ENCODE measurements at regions not wholly inside any gene's neighbourhood (a gene's known extent, or its start where the extent isn't known, plus 50 kb on each side); places are given as distances from the start of the nearest gene placed in this dataset.

DNA sequence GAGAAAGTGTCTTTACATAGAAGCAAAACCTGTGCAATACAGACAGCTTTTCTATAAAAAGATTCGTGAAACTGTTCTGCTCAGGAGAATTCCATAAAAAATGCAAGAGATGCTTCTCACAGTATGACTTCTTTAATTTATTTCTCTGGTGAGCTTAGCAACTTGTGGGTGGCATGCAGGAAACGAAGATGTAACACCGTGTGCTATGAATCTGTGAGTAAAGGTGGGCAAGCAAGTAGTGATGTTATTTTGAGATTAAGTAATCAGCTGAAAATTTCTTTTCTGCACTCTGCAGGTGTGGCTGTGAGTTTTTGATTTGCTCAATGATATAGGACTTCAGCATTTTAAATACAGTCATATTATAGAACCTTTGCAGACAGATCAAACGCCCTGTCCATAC is 656.8 kb upstream of the NCAM2 start:
- Histone ChIP-seq H3K9ac (ENCODE audit: low read depth, low read length) (no peak overlapping the region), H3K9me3 (ENCODE audit: insufficient read depth, low read depth, low read length) (no peaks in the 10 kb centered on the region), H3K36me3 (ENCODE audit: insufficient read depth, low read length) (no peaks in the 10 kb centered on the region), H3K27me3 (ENCODE audit: insufficient read depth, low read length) (no peaks in the 10 kb centered on the region), H3K27ac (ENCODE audit: low read depth, low read length) (no peak overlapping the region), H3K4me3 (ENCODE audit: low read length) (no peak overlapping the region), H3K4me1 (ENCODE audit: insufficient read depth, low read length) (peaks cover 10% of the 10 kb centered on the region)
- WGBS, result 89% methylated on average over 3 of the region's 4 CpGs

GRCh38 chr21:20343186-20343585 is 655.0 kb upstream of the NCAM2 start:
- WGBS, result 90% methylated on average over 4 of the region's 5 CpGs
- H3K4me1 ChIP-seq (ENCODE audit: insufficient read depth, low read length), result peaks cover 10% of the 10 kb centered on the region
- H3K27me3 ChIP-seq (ENCODE audit: insufficient read depth, low read length), result no peaks in the 10 kb centered on the region
- no peak overlapping the region for H3K9ac ChIP-seq (ENCODE audit: low read depth, low read length)
- H3K9me3 ChIP-seq (ENCODE audit: insufficient read depth, low read depth, low read length), result no peaks in the 10 kb centered on the region
- H3K27ac ChIP-seq (ENCODE audit: low read depth, low read length), result no peak overlapping the region
- no peaks in the 10 kb centered on the region for H3K36me3 ChIP-seq (ENCODE audit: insufficient read depth, low read length)
- no peak overlapping the region for H3K4me3 ChIP-seq (ENCODE audit: low read length)

DNA sequence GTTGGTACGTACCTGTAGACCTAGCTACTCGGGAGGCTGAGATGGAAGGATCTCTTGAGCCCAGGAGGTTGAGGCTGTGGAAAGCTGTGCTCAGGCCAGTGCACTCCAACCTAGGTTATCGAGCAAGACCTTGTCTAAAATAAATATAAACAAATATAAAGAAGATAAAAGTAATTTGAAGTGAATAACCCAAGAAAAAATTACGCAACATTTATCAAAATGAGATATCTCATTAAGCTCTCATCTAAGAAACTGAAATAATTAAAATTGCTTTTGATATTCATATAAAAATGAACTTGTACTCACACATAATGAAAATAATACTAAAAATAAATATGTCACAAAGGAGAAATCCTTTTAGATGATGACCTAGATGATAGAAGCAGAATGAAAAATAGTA is 647.1 kb upstream of the NCAM2 start:
- no peaks in the 10 kb centered on the region for H3K9me3 ChIP-seq (ENCODE audit: insufficient read depth, low read depth, low read length)
- peaks cover 16% of the 10 kb centered on the region; the same call in 1 of the 2 replicates for H3K4me1 ChIP-seq (ENCODE audit: insufficient read depth, low read length)
- H3K36me3 ChIP-seq (ENCODE audit: insufficient read depth, low read length), result no peaks in the 10 kb centered on the region
- WGBS, result 61% methylated on average over 2 of the region's 4 CpGs
- H3K27ac ChIP-seq (ENCODE audit: low read depth, low read length), result no peak overlapping the region
- H3K27me3 ChIP-seq (ENCODE audit: insufficient read depth, low read length), result no peaks in the 10 kb centered on the region
- no peak overlapping the region for H3K9ac ChIP-seq (ENCODE audit: low read depth, low read length)
- no peak overlapping the region for H3K4me3 ChIP-seq (ENCODE audit: low read length)

GRCh38 chr21:20353351-20353750 is 644.9 kb upstream of the NCAM2 start:
- H3K36me3 ChIP-seq (ENCODE audit: insufficient read depth, low read length), result no peaks in the 10 kb centered on the region
- H3K27me3 ChIP-seq (ENCODE audit: insufficient read depth, low read length), result no peaks in the 10 kb centered on the region
- H3K9me3 ChIP-seq (ENCODE audit: insufficient read depth, low read depth, low read length), result no peaks in the 10 kb centered on the region
- H3K9ac ChIP-seq (ENCODE audit: low read depth, low read length), result no peak overlapping the region
- no peak overlapping the region for H3K27ac ChIP-seq (ENCODE audit: low read depth, low read length)
- no peak overlapping the region for H3K4me3 ChIP-seq (ENCODE audit: low read length)
- peaks cover 16% of the 10 kb centered on the region; the same call in 1 of the 2 replicates for H3K4me1 ChIP-seq (ENCODE audit: insufficient read depth, low read length)
- 93% methylated on average over 1 of the region's 2 CpGs for WGBS

GRCh38 chr21:20373031-20373430 is 625.2 kb upstream of the NCAM2 start:
- no peaks in the 10 kb centered on the region for H3K27me3 ChIP-seq (ENCODE audit: insufficient read depth, low read length)
- no peaks in the 10 kb centered on the region for H3K36me3 ChIP-seq (ENCODE audit: insufficient read depth, low read length)
- H3K9me3 ChIP-seq (ENCODE audit: insufficient read depth, low read depth, low read length), result no peaks in the 10 kb centered on the region
- no peak overlapping the region for H3K9ac ChIP-seq (ENCODE audit: low read depth, low read length)
- no peak overlapping the region for H3K4me3 ChIP-seq (ENCODE audit: low read length)
- no peak overlapping the region for H3K27ac ChIP-seq (ENCODE audit: low read depth, low read length)
- WGBS, result 100% methylated on average over 3 of the region's 4 CpGs
- H3K4me1 ChIP-seq (ENCODE audit: insufficient read depth, low read length), result no peaks in the 10 kb centered on the region

DNA sequence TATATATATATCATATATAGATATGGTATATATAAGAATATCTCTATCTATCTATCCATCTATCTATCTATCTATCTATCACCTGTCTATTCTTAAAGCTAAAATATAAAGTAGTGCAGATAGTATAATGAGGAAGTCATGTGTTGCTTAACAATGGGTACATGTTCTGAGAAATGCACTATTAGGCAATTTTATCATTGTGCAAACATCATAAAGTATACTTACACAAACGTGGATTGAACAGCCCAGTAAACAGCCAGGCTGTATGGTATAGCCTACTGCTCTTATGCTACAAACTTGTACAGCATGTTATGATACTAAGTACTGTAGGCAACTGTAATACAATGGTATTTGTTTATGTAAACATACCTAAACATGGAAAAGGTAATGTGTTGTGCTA is 621.0 kb upstream of the NCAM2 start:
- Histone ChIP-seq H3K9ac (ENCODE audit: low read depth, low read length) (no peak overlapping the region), H3K36me3 (ENCODE audit: insufficient read depth, low read length) (no peaks in the 10 kb centered on the region), H3K4me1 (ENCODE audit: insufficient read depth, low read length) (no peaks in the 10 kb centered on the region), H3K27me3 (ENCODE audit: insufficient read depth, low read length) (no peaks in the 10 kb centered on the region), H3K4me3 (ENCODE audit: low read length) (no peak overlapping the region), H3K27ac (ENCODE audit: low read depth, low read length) (no peak overlapping the region), H3K9me3 (ENCODE audit: insufficient read depth, low read depth, low read length) (no peaks in the 10 kb centered on the region)
- WGBS, result 89% methylated on average over 1 of the region's 1 CpG

DNA sequence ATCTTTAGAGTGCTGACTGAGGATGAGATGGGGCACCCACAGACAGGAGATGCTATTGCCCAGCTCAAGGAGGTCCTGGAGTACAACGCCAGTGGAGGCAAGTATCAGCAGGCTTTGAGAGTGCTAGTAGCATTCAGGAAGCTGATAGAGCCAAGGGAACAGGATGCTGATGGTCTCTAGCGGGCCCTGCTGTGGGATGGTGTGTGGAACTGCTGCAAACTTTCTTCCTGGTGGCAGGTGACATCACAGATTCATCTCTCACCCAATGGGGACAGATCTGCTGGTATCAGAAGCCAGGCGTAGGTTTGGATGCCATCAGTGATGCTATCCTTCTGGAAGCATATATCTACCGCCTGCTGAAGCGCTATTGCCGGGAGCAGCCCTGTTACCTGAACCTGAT is 609.8 kb upstream of the NCAM2 start:
- H3K27ac ChIP-seq (ENCODE audit: low read depth, low read length), result no peak overlapping the region
- H3K36me3 ChIP-seq (ENCODE audit: insufficient read depth, low read length), result no peaks in the 10 kb centered on the region
- H3K9me3 ChIP-seq (ENCODE audit: insufficient read depth, low read depth, low read length), result 0 out of 2 replicates have a peak, but pooled peaks cover 4% of the 10 kb centered on the region
- no peak overlapping the region for H3K9ac ChIP-seq (ENCODE audit: low read depth, low read length)
- H3K27me3 ChIP-seq (ENCODE audit: insufficient read depth, low read length), result no peaks in the 10 kb centered on the region
- no peaks in the 10 kb centered on the region for H3K4me1 ChIP-seq (ENCODE audit: insufficient read depth, low read length)
- no peak overlapping the region for H3K4me3 ChIP-seq (ENCODE audit: low read length)
- WGBS, result 97% methylated on average over 6 of the region's 6 CpGs

DNA sequence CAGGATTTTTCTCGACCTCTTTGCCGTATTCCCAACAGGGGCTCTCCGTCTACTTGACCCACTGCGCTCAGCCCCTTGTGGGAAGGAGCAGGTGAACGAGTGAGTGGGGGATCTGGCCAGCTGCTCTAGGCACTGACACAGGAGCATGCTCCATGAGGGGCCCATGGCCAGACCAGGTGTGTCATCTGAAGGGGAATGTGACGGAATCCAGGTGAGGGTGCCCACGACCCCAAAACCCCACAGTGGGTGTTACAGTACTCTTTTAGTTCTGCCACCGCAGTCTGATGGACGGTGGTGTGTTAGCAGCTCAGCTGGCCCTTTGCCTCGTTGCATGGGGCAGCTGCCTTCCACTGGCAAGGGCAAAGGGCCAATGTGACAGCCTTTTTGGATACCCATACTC is 601.4 kb upstream of the NCAM2 start:
- Histone ChIP-seq H3K27ac (ENCODE audit: low read depth, low read length) (no peak overlapping the region), H3K36me3 (ENCODE audit: insufficient read depth, low read length) (no peaks in the 10 kb centered on the region), H3K27me3 (ENCODE audit: insufficient read depth, low read length) (no peaks in the 10 kb centered on the region), H3K9me3 (ENCODE audit: insufficient read depth, low read depth, low read length) (peaks cover 5% of the 10 kb centered on the region; the same call in 1 of the 2 replicates), H3K9ac (ENCODE audit: low read depth, low read length) (no peak overlapping the region), H3K4me1 (ENCODE audit: insufficient read depth, low read length) (no peaks in the 10 kb centered on the region), H3K4me3 (ENCODE audit: low read length) (no peak overlapping the region)
- 94% methylated on average over 10 of the region's 10 CpGs for WGBS

DNA sequence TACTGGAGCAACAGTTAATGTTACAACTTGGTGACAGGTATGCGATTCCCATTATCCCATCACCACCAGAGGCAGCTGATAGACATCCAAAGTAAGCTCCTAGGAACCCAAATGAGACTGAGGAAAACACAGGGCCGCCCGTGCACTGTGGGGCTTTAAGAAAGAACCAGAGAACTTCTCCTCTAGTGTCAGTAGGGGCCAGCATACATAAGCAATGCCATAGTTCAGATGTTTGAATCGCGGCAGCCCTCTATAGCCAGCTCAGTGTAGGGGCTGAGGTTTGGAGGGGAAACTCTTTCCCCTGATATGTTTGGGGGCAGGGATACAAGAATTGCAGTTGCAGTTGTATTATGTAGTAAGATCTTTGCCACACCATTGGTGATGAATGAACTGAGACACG is 593.3 kb upstream of the NCAM2 start:
- no peak overlapping the region for H3K4me3 ChIP-seq (ENCODE audit: low read length)
- no peak overlapping the region for H3K9ac ChIP-seq (ENCODE audit: low read depth, low read length)
- 0 out of 2 replicates have a peak, but pooled peaks cover 3% of the 10 kb centered on the region for H3K9me3 ChIP-seq (ENCODE audit: insufficient read depth, low read depth, low read length)
- no peaks in the 10 kb centered on the region for H3K36me3 ChIP-seq (ENCODE audit: insufficient read depth, low read length)
- H3K27me3 ChIP-seq (ENCODE audit: insufficient read depth, low read length), result no peaks in the 10 kb centered on the region
- no peak overlapping the region for H3K27ac ChIP-seq (ENCODE audit: low read depth, low read length)
- 85% methylated on average over 6 of the region's 6 CpGs for WGBS
- peaks cover 10% of the 10 kb centered on the region; the same call in 1 of the 2 replicates for H3K4me1 ChIP-seq (ENCODE audit: insufficient read depth, low read length)

DNA sequence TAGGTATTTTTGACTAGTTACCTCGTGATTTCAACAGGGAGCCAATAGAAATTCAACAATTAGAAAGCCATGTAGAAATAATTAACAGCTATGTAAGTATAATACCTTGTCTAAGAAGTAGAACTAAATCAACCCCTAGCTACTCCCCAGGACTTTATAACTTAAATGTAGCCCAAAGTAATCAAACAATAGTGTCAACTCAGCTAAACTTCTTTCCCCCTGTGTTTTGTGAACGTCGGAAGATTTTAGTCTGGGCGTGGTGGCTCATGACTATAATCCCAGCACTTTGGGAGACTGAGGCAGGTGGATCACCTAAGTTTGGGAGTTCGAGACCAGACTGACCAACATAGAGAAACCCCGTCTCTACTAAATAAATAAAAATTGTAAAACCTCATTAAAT is 579.9 kb upstream of the NCAM2 start:
- no peak overlapping the region for H3K9ac ChIP-seq (ENCODE audit: low read depth, low read length)
- 94% methylated on average over 5 of the region's 6 CpGs for WGBS

GRCh38 chr21:20419772-20420171 is 578.4 kb upstream of the NCAM2 start:
- H3K36me3 ChIP-seq (ENCODE audit: insufficient read depth, low read length), result no peaks in the 10 kb centered on the region
- no peak overlapping the region for H3K4me3 ChIP-seq (ENCODE audit: low read length)
- H3K27ac ChIP-seq (ENCODE audit: low read depth, low read length), result no peak overlapping the region
- whole genome bisulfite sequencing, result no CpG with 5 or more reads among the region's 2 CpGs
- H3K27me3 ChIP-seq (ENCODE audit: insufficient read depth, low read length), result no peaks in the 10 kb centered on the region
- no peaks in the 10 kb centered on the region for H3K4me1 ChIP-seq (ENCODE audit: insufficient read depth, low read length)
- H3K9ac ChIP-seq (ENCODE audit: low read depth, low read length), result no peak overlapping the region
- H3K9me3 ChIP-seq (ENCODE audit: insufficient read depth, low read depth, low read length), result no peaks in the 10 kb centered on the region

More for the DNA sequence above, 579.9 kb upstream of the NCAM2 start:
- no peaks in the 10 kb centered on the region for H3K9me3 ChIP-seq (ENCODE audit: insufficient read depth, low read depth, low read length)
- H3K27ac ChIP-seq (ENCODE audit: low read depth, low read length), result no peak overlapping the region
- no peak overlapping the region for H3K4me3 ChIP-seq (ENCODE audit: low read length)
- H3K27me3 ChIP-seq (ENCODE audit: insufficient read depth, low read length), result no peaks in the 10 kb centered on the region
- no peaks in the 10 kb centered on the region for H3K36me3 ChIP-seq (ENCODE audit: insufficient read depth, low read length)
- H3K4me1 ChIP-seq (ENCODE audit: insufficient read depth, low read length), result no peaks in the 10 kb centered on the region

GRCh38 chr21:20424943-20425342 is 573.3 kb upstream of the NCAM2 start:
- Histone ChIP-seq H3K36me3 (ENCODE audit: insufficient read depth, low read length) (no peaks in the 10 kb centered on the region), H3K27me3 (ENCODE audit: insufficient read depth, low read length) (no peaks in the 10 kb centered on the region), H3K4me3 (ENCODE audit: low read length) (no peak overlapping the region), H3K4me1 (ENCODE audit: insufficient read depth, low read length) (no peaks in the 10 kb centered on the region), H3K9me3 (ENCODE audit: insufficient read depth, low read depth, low read length) (no peaks in the 10 kb centered on the region), H3K27ac (ENCODE audit: low read depth, low read length) (no peak overlapping the region), H3K9ac (ENCODE audit: low read depth, low read length) (no peak overlapping the region)
- 93% methylated on average over 7 of the region's 7 CpGs for WGBS

Measured in HUES64 (cell line).